B cell (primary cell): ENCODE measurements at regions not wholly inside any gene's neighbourhood (a gene's known extent, or its start where the extent isn't known, plus 50 kb on each side); places are given as distances from the start of the nearest gene placed in this dataset.

ENCODE experiments used
- CTCF ChIP-seq: fragments of 200-600 bp; IDR thresholded peaks from one replicate; pipeline ENCODE4 v1.8.0; 2022; ENCODE audit warnings: antibody characterized with exemption, mild to moderate bottlenecking
- EZH2 ChIP-seq: IDR thresholded peaks from 2 replicates; pipeline ENCODE4 v1.6.1; 2012; ENCODE audit warnings: borderline replicate concordance, low read depth, mild to moderate bottlenecking, moderate library complexity, low read length; ENCODE audit not compliant: insufficient read depth, poor library complexity, severe bottlenecking

GRCh38 chr4:53672873-53673272 lies 81.6 kb upstream of the LNX1 start:
- TF ChIP-seq EZH2 (no peak), CTCF (no peak)
